Prostate gland (tissue), 2 donors: ENCODE measurements at regions not wholly inside any gene's neighbourhood (a gene's known extent, or its start where the extent isn't known, plus 50 kb on each side); places are given as distances from the start of the nearest gene placed in this dataset.

Source experiments
- CTCF ChIP-seq, 4 experiments: fragments of 200-600 bp in 2 of 4; fragments of 450-650 bp in 2 of 4; sonication (generic) in 2 of 4; IDR thresholded peaks; 1 replicate in 3 of 4; 2 replicates in 1 of 4; pipeline ENCODE4 v1.5.1; 2016 to 2019; ENCODE audit warnings: antibody characterized with exemption in 4 of 4, mild to moderate bottlenecking in 2 of 4, moderate library complexity in 2 of 4
- POLR2A ChIP-seq: fragments of 450-650 bp; IDR thresholded peaks from one replicate; pipeline ENCODE4 v1.6.1; 2016; ENCODE audit warnings: antibody characterized with exemption, mild to moderate bottlenecking
- POLR2AphosphoS5 ChIP-seq: sonication (generic); formaldehyde crosslinking; IDR thresholded peaks from one replicate; pipeline ENCODE4 v1.6.1; 2017; ENCODE audit warnings: antibody characterized with exemption

- TF ChIP-seq CTCF (IDR thresholded peaks at IDR 0.05) (no peak), POLR2A (no peak), POLR2AphosphoS5 (no peak)
Measured at GRCh38 chr16:73725156-73725555, 571.5 kb upstream of the PSMD7 start.
